Peyer's patch (tissue), 4 donors: ENCODE measurements at regions not wholly inside any gene's neighbourhood (a gene's known extent, or its start where the extent isn't known, plus 50 kb on each side); places are given as distances from the start of the nearest gene placed in this dataset.

Source experiments
- CTCF ChIP-seq, 6 experiments: fragments of 450-650 bp in 4 of 6; fragments of 200-600 bp in 2 of 6; sonication (generic) in 1 of 6; IDR thresholded peaks; one replicate each; pipeline ENCODE4 v1.5.1; 2017 to 2019; ENCODE audit warnings: antibody characterized with exemption in 6 of 6, mild to moderate bottlenecking in 3 of 6, moderate library complexity in 1 of 6
- POLR2A ChIP-seq, 2 donors: fragments of 450-650 bp; IDR thresholded peaks; one replicate each; pipeline ENCODE4 v1.5.1; 2017; ENCODE audit warnings: antibody characterized with exemption in 2 of 2, mild to moderate bottlenecking in 2 of 2, moderate library complexity in 2 of 2

GRCh38 chr5:68822796-68823195 is 271.0 kb upstream of the SLC30A5 start:
- TF ChIP-seq CTCF (IDR thresholded peaks at IDR 0.05) (no peak), POLR2A (IDR thresholded peaks at IDR 0.05) (no peak)
